GM12878 (cell line): ENCODE measurements at regions not wholly inside any gene's neighbourhood (a gene's known extent, or its start where the extent isn't known, plus 50 kb on each side); places are given as distances from the start of the nearest gene placed in this dataset.

ENCODE experiments used
- ATAC-seq: fragments of 200-7000 bp; cut with Tn5 transposase; 3 replicates; pipeline ENCODE4 v1.9.1; 2020; ENCODE audit warnings: mild to moderate bottlenecking, moderate library complexity
- BruUV-seq: library from RNA; stranded (reverse); fragments of 400-500 nt; replicated peaks from 2 replicates; lab custom pipeline; 2021; lab: Mats Ljungman, UMichigan
- CTCF ChIA-PET: fragments of 300-600 bp; sonication (Branson Sonifier 250); formaldehyde crosslinking; extraction: SDS; loops from one replicate; lab custom pipeline; 2021; ENCODE audit warnings: inconsistent platforms; lab: Yijun Ruan, JAX
- POLR2A ChIA-PET: fragments of 350-600 bp; formaldehyde crosslinking; extraction: SDS; loops from one replicate; lab custom pipeline; 2021; ENCODE audit warnings: inconsistent platforms; lab: Charles Lee
- RAD21 ChIA-PET: fragments of 300-600 bp; sonication (Branson Sonifier 250); formaldehyde crosslinking; loops from one replicate; lab custom pipeline; 2023; ENCODE audit warnings: antibody characterized with exemption; ENCODE audit not compliant: unreplicated experiment; lab: Charles Lee
- SMC1A ChIA-PET: fragments of 300-600 bp; sonication (Branson Sonifier 250); formaldehyde crosslinking; loops from one replicate; lab custom pipeline; 2023; ENCODE audit not compliant: unreplicated experiment, uncharacterized antibody; lab: Charles Lee
- DNase-seq: peaks from one replicate; pipeline ENCODE4 v3.0.0-alpha.2; 2011; ENCODE audit warnings: low read depth, low spot score
- FAIRE-seq: peaks from 3 replicates; lab custom pipeline; 2011; peaks lifted over from hg19 to GRCh38; lab: Jason Lieb, UNC
- H2AFZ ChIP-seq: 2 replicates; pipeline ENCODE4 v1.6.0; 2011; ENCODE audit warnings: low read depth, low read length, control low read depth; ENCODE audit not compliant: control insufficient read depth
- H3K27ac ChIP-seq: 2 replicates; pipeline ENCODE4 v1.5.1; 2011; ENCODE audit warnings: control low read depth; ENCODE audit not compliant: control insufficient read depth, insufficient read depth
- H3K27me3 ChIP-seq, 2 experiments: replicated peaks in 1 of 2; 2 replicates each; pipeline versions ENCODE4 v1.6.0 to v1.6.1; 2011; ENCODE audit warnings: low read length in 1 of 2; ENCODE audit not compliant: control insufficient read depth in 2 of 2, insufficient read depth in 2 of 2
- H3K36me3 ChIP-seq, 2 experiments: 2 replicates each; pipeline ENCODE4 v1.5.1; 2011; ENCODE audit warnings: low read length in 1 of 2; ENCODE audit not compliant: control insufficient read depth in 2 of 2, insufficient read depth in 2 of 2
- H3K4me1 ChIP-seq: 2 replicates; pipeline ENCODE4 v1.6.1; 2011; ENCODE audit warnings: mild to moderate bottlenecking, low read length, moderate library complexity, mixed read lengths; ENCODE audit not compliant: control insufficient read depth, insufficient read depth
- H3K4me2 ChIP-seq: 2 replicates; pipeline ENCODE4 v1.6.0; 2011; ENCODE audit warnings: control low read depth; ENCODE audit not compliant: control insufficient read depth, insufficient read depth
- H3K4me3 ChIP-seq: fragments of 200-600 bp; sonication (generic); 2 replicates; pipeline ENCODE4 v1.5.1; 2016
- H3K79me2 ChIP-seq: 2 replicates; pipeline ENCODE4 v1.6.0; 2011; ENCODE audit warnings: low read length; ENCODE audit not compliant: control insufficient read depth, insufficient read depth
- H3K9ac ChIP-seq: 2 replicates; pipeline ENCODE4 v1.8.0; 2011; ENCODE audit warnings: low read length, control low read depth, mixed read lengths; ENCODE audit not compliant: control insufficient read depth, insufficient read depth
- H3K9me3 ChIP-seq: replicated peaks from 3 replicates; pipeline ENCODE4 v1.5.1; 2011; ENCODE audit warnings: mild to moderate bottlenecking, low read length; ENCODE audit not compliant: control insufficient read depth, insufficient read depth
- H4K20me1 ChIP-seq: 2 replicates; pipeline ENCODE4 v1.6.0; 2011; ENCODE audit not compliant: control insufficient read depth, insufficient read depth
- CHD2 ChIP-seq: IDR thresholded peaks from 2 replicates; pipeline ENCODE4 v1.6.1; 2011; ENCODE audit warnings: low read depth, low read length, improper control_type of control experiment, borderline replicate concordance
- CREM ChIP-seq: IDR thresholded peaks from 2 replicates; pipeline ENCODE4 v1.6.1; 2014; ENCODE audit warnings: antibody characterized with exemption, low read depth
- EZH2 ChIP-seq: IDR thresholded peaks from 2 replicates; pipeline ENCODE4 v1.6.1; 2012; ENCODE audit warnings: low read depth, mild to moderate bottlenecking, control low read depth, inconsistent platforms, low read length, borderline replicate concordance; ENCODE audit not compliant: control insufficient read depth
- FOXM1 ChIP-seq: IDR thresholded peaks from 2 replicates; pipeline ENCODE4 v1.6.1; 2012; ENCODE audit warnings: low read depth, mild to moderate bottlenecking, inconsistent platforms, low read length, moderate library complexity
- GATAD2B ChIP-seq: fragments of 450-650 bp; conservative IDR thresholded peaks from 2 replicates; pipeline ENCODE4 v1.6.1; 2017; ENCODE audit warnings: low read depth, mild to moderate bottlenecking, moderate library complexity
- HCFC1 ChIP-seq: fragments of 150-350 bp; IDR thresholded peaks from 2 replicates; pipeline ENCODE4 v1.6.1; 2014; ENCODE audit warnings: low read length
- KAT2A ChIP-seq: conservative IDR thresholded peaks from 2 replicates; pipeline ENCODE4 v1.6.1; 2011; ENCODE audit warnings: low read depth, low read length; ENCODE audit not compliant: control insufficient read depth
- MXI1 ChIP-seq: fragments of 150-350 bp; IDR thresholded peaks from 2 replicates; pipeline ENCODE4 v1.6.1; 2011; ENCODE audit warnings: low read depth, mild to moderate bottlenecking, inconsistent platforms, low read length, improper control_type of control experiment
- PAX8 ChIP-seq: fragments of 450-650 bp; IDR thresholded peaks from 2 replicates; pipeline ENCODE4 v1.6.1; 2017; ENCODE audit warnings: mild to moderate bottlenecking, moderate library complexity
- PML ChIP-seq: IDR thresholded peaks from 2 replicates; pipeline ENCODE4 v1.6.1; 2012; ENCODE audit warnings: low read length, inconsistent platforms
- POLR2A ChIP-seq: IDR thresholded peaks from 2 replicates; pipeline ENCODE4 v1.6.1; 2011; ENCODE audit warnings: low read depth, mild to moderate bottlenecking, low read length
- RB1 ChIP-seq: fragments of 450-650 bp; formaldehyde crosslinking; IDR thresholded peaks from 2 replicates; pipeline ENCODE4 v1.6.1; 2017; ENCODE audit warnings: mild to moderate bottlenecking, borderline replicate concordance
- SMAD5 ChIP-seq: IDR thresholded peaks from 2 replicates; pipeline ENCODE4 v1.6.1; 2016; ENCODE audit warnings: antibody characterized with exemption, low read depth
- SMC3 ChIP-seq: IDR thresholded peaks from 2 replicates; pipeline ENCODE4 v1.6.1; 2011; ENCODE audit warnings: low read length, improper control_type of control experiment, borderline replicate concordance
- STAT3 ChIP-seq: IDR thresholded peaks from 2 replicates; pipeline ENCODE4 v1.6.1; 2011; ENCODE audit warnings: low read depth, low read length, improper control_type of control experiment
- YY1 ChIP-seq: IDR thresholded peaks from 2 replicates; pipeline ENCODE4 v1.6.1; 2011; ENCODE audit warnings: low read depth, mild to moderate bottlenecking, low read length
- ZBTB33 ChIP-seq: fragments of 450-650 bp; IDR thresholded peaks from 2 replicates; pipeline ENCODE4 v1.6.1; 2017; ENCODE audit warnings: mild to moderate bottlenecking
- ZNF217 ChIP-seq: fragments of 450-650 bp; IDR thresholded peaks from 2 replicates; pipeline ENCODE4 v1.6.1; 2017; ENCODE audit warnings: antibody characterized with exemption, mild to moderate bottlenecking
- ZNF384 ChIP-seq: IDR thresholded peaks from 2 replicates; pipeline ENCODE4 v1.6.1; 2012; ENCODE audit warnings: low read depth, mild to moderate bottlenecking, low read length, improper control_type of control experiment, borderline replicate concordance
- ZZZ3 ChIP-seq: IDR thresholded peaks from 2 replicates; pipeline ENCODE4 v1.6.1; 2011; ENCODE audit warnings: low read depth; ENCODE audit not compliant: control insufficient read depth, insufficient read length
- WGBS: methylation state at CpG from one replicate; pipeline ENCODE4 v1.1.6; 2016; ENCODE audit warnings: low lambda C conversion rate; ENCODE audit not compliant: insufficient replicate concordance, insufficient coverage; ENCODE audit errors: missing lambda C conversion rate; 5-methylcytosine and 5-hydroxymethylcytosine counted together
- in situ Hi-C: fragments of 300-500 bp; cut with MboI; formaldehyde crosslinking; loops from 9 replicates; pipeline ENCODE4 v1.14.3; 2018; ENCODE audit warnings: mixed read lengths
- intact Hi-C: fragments of 100-400 bp; cut with micrococcal nuclease; formaldehyde crosslinking; loops from one replicate; pipeline ENCODE4 v1.14.2; 2022; ENCODE audit not compliant: unreplicated experiment

GRCh38 chr1:232386294-232386693, 243.6 kb downstream of the SIPA1L2 start:
- H3K79me2 ChIP-seq: no peaks in the 10 kb centered on the region
- CTCF ChIA-PET: no interaction called here
- BruUV-seq: no TSS peak
- ATAC-seq (no peak), DNase-seq (no peak), FAIRE-seq (no peak)
- no peak overlapping the region for H3K9ac ChIP-seq
- WGBS: 35% methylated on average over 9 of the region's 9 CpGs
- H3K4me1 ChIP-seq: no peaks in the 10 kb centered on the region
- in situ Hi-C loops: no loop called here
- POLR2A ChIA-PET: no interaction called here
- H3K4me2 ChIP-seq: no peak overlapping the region
- SMC1A ChIA-PET: no interaction called here
- H3K4me3 ChIP-seq: no peak overlapping the region
- H3K27ac ChIP-seq: no peak overlapping the region
- H3K9me3 ChIP-seq: no peaks in the 10 kb centered on the region
- RAD21 ChIA-PET: no interaction called here
- H4K20me1 ChIP-seq: no peaks in the 10 kb centered on the region
- intact Hi-C loops: no loop called here
- H3K27me3 ChIP-seq: no peaks in the 10 kb centered on the region
- H3K36me3 ChIP-seq: no peaks in the 10 kb centered on the region
- H2AFZ ChIP-seq: no peak overlapping the region
- TF ChIP-seq EZH2 (no peak), FOXM1 (no peak), SMAD5 (no peak), ZNF384 (no peak), KAT2A (no peak), ZNF217 (no peak), HCFC1 (no peak), POLR2A (no peak), PML (no peak), CHD2 (no peak)

- Histone ChIP-seq H3K9me3 (no peaks in the 10 kb centered on the region), H3K36me3 (no peaks in the 10 kb centered on the region), H3K79me2 (no peaks in the 10 kb centered on the region), H3K4me1 (no peaks in the 10 kb centered on the region), H3K27me3 (no peaks in the 10 kb centered on the region), H3K9ac (no peak overlapping the region), H2AFZ (no peak overlapping the region), H3K4me3 (no peak overlapping the region), H3K27ac (no peak overlapping the region), H3K4me2 (no peak overlapping the region), H4K20me1 (no peaks in the 10 kb centered on the region)
- no peak for DNase-seq
- ChIA-PET POLR2A (no interaction called here), RAD21 (no interaction called here), CTCF (no interaction called here), SMC1A (no interaction called here)
- in situ Hi-C loops (no loop called here), intact Hi-C loops (no loop called here)
- no TSS peak for BruUV-seq
- no peak for FAIRE-seq
- ATAC-seq: no peak
- 20% methylated on average over 10 of the region's 10 CpGs for WGBS
- no peak for TF ChIP-seq SMC3
- no peak for TF ChIP-seq GATAD2B
- no peak for TF ChIP-seq RB1
- TF ChIP-seq YY1: no peak
- TF ChIP-seq MXI1: no peak
- TF ChIP-seq ZBTB33: no peak
- TF ChIP-seq ZZZ3: no peak
- TF ChIP-seq STAT3: no peak
- TF ChIP-seq CREM: no peak
- no peak for TF ChIP-seq PAX8
These were observed 244.7 kb downstream of the SIPA1L2 start for GRCh38 chr1:232385221-232385620.
